T follicular helper cell (primary cell): ENCODE measurements at regions not wholly inside any gene's neighbourhood (a gene's known extent, or its start where the extent isn't known, plus 50 kb on each side); places are given as distances from the start of the nearest gene placed in this dataset.

ENCODE experiments used
- DNase-seq: peaks from one replicate; pipeline ENCODE4 v3.0.0-alpha.2; 2020; ENCODE audit warnings: low read depth

- DNase-seq: no peak
Observed at GRCh38 chr2:181188605-181189004, 208.2 kb downstream of the UBE2E3 start.

DNA sequence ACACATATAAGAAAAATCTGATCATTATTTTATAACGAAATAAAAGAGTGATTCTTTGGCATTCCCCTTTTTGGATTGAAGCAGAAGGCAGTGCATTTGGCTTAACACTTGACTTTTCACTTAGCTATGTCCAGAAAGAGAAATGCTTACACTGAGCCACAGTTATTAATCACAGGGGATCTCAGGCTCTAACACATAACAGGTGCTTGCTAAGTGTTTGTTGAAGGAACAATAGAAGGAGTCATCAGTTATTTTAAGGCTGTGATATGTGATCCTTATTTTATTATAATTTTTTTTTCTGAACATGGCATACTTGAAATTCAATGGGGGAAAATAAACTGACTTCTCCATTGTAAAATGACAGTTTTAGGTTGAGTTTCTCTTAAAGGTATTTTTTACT is 209.5 kb downstream of the UBE2E3 start:
- no peak for DNase-seq

DNA sequence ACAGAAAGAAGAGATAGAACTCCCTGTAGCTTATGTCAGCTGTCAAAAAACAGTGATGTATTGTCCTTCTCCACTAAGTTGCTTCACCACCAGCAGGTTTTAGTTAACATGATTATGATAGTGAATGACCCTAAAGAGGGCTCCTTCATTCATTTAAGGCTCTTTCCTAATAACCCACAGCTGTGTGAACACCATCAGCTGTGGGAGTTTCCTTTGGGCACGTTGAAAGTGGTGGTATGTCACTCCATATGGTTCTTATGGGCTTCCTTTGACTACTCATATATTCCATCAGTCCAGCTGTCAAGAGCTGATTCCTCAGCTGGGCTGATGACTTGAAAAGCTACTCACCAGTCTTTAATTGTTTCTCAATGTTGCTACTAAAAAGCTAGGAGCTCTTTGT is 210.3 kb downstream of the UBE2E3 start:
- no peak for DNase-seq

DNA sequence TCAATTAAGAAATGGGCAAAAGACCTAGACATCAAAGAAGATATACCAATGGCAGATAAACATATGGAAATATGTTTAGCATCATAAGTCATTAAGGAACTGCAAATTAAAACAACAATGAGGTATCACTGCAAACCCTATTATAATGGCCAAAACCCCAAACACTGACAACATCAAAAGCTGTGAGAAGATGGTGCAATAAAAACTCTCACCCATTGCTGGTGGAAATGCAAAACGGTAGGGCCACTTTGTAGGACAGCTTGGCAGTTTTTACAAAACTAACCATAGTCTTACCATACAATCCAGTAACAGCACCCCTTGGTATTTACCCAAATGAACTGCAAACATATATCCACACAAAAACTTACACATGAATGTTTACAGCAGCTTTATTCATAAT is 213.1 kb downstream of the UBE2E3 start:
- DNase-seq: no peak

DNA sequence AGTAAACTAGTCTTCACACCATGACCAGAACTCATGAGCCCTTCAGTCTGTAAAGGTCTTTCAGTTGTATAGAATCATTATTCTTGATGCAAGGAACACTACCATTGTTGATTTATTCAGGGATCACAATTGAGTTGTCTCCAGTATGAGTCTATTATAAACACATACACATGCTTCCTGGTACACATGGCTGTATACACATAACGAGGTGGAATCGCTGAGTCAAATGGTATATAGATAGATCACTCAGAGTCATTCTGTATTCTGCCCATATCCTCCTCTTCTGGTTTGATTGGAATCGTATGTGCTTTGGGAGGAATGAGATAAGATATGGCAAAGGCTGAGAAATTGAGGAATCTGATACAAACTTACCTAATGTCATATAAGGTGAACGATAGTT is 216.0 kb downstream of the UBE2E3 start:
- DNase-seq: no peak

GRCh38 chr2:181197140-181197760 is 216.8 kb downstream of the UBE2E3 start:
- no peak for DNase-seq

DNA sequence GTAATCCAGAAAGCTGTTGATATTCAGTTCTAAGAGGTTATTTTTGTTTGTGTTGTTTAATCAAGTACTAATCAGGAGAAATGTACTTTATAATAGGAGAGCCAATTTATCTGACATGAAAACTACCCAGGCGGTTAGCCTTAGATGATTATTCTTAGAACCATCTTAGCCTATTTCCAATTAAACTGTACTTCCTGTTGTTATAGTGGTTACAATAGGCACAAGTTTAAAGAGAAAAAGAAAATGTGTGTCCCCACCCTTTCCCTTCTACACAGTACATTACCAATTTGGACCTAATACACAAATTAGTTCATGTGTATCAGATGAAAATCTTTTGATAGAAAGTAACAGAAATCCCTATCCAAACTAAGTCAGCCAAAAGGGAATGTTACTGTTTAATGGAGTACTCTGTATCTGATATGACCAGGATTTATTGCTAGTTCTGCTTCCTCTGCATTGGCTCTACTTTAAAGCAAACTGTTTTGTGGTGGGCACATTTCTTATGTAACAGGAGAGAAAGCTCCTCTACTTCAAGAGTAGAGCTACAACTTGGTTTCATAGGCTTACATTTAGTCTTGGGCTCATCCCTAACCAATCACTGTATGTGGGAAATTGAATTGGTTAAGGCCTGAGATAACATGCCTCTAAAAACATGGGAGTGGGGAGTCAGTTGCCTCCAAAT is 217.9 kb downstream of the UBE2E3 start:
- no peak for DNase-seq

DNA sequence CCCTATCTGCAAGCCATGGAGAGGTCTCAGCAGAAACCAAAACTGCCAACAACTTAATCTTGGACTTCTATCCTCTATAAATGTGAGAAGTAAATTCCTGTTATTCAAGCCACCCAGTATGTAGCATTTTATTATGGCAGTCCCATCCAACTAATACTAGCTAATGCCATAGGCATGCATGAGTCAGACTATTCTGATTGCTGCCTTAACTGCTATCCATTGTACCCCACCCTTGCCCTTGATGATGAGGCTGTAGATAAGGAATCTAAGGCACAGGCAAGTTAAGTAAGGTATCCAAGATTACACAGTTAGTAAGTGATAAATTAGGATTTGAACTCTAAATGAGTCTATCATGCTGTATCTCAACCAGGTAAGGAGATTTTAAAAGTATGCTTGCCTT is 223.0 kb downstream of the UBE2E3 start:
- DNase-seq: no peak

DNA sequence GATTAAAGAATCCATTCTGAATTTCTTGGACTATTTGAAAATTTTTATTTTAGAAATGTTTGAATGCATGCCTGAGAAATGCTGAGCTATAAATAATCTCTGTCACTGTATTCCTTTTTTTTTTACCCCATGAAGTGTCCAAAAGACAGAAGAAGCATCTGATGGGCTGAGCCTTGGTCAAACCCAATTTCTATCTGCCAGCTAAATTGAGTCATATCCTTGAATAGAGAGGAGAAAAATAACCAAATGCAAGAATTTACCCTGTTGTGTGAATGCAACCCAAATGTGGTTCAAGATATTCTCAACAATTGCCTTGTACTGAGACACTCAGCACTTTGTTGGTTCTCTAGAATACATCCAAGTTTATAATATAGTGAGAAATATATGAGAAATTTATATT is 223.5 kb downstream of the UBE2E3 start:
- DNase-seq: no peak

- DNase-seq: no peak
Observed at GRCh38 chr2:181218401-181218821, 238.0 kb downstream of the UBE2E3 start.

DNA sequence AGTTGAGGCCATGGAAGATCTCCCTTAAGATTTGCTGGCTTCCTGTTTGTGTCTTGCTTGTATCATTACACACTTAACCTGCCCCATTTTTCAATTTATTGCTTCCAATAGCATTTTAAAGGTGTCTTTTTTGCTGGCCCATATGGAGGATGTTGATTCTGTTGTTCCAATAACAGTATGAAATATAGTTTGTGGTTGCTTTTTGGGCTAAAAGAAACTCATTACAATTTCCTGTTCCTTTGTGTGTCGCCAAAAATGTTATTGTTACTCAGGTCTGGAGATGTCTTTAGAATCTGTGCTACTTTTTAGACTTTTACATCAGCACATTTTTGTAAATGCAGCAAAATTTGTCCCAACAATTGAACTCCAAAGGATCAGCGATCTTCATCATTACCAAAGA is 234.0 kb upstream of the ITGA4 start:
- no peak for DNase-seq

DNA sequence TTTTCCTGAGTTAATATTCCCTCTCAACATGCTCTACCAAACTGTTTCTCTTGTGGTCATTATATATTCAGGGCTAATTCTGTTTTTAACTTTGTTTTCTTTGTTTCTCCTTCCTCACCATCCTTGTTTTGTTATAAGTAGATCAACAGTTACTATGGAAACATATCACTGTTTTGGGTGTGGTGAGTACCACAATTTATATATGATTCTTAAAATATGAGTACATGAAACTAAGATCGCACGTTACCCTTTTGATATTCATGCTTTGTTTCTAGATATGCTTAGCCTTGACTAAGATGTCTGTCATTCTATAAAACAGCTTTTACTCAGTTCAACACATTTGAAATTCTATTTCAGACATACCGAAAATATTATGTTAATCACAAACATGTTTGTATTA is 232.3 kb upstream of the ITGA4 start:
- no peak for DNase-seq

DNA sequence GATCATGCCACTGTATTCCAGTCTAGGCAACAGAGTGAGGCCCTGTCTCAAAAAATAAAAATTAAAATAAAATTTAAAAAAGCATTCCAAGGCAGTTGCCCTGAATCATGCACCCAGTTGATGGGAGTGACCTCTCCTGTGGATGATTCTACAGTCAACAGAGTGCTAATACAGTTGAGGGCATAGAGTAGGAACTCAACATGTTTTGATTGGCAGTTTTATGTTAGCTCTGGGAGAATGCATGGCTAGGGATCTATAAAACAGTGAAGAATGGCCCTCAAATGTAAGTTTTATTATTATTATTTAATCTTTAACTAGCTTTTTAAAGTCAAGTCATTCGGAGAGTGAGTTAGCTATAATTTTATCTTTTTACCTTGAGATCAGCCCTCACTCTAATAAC is 228.5 kb upstream of the ITGA4 start:
- no peak for DNase-seq

GRCh38 chr2:181231151-181231550 is 226.0 kb upstream of the ITGA4 start:
- DNase-seq: no peak

DNA sequence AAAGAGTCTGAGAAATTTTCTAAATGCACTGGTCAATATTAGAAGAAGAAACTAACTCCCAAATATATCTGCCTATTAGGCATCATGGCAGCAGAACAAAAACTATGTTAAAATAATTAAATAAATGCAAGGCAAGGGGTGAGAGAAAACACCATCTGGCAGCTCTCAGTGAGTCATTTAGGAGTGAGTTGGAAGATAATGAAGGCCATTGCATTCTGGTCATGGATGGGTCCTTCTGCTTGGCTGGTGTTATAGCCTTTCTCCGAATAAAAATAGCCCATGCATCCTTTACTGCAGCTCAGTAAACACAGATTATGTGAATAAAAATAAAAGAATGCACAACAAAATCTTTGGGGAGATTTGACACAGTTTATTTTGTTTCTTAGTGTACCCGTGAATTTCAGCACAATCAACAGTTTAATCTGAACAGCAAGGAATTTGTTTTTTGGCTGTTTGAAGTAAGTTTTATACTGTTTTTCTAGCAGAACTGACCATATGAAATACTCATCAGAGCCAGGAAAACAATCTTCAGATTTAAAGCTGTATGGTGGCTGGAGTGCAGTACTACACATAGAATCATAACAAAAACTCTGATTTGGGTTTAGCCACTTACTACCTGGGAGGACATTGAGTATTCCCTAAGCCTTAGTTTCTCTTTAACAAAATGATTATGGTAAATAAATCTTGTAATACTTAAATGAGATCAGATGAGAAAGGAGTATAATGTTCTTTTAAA is 225.1 kb upstream of the ITGA4 start:
- no peak for DNase-seq

DNA sequence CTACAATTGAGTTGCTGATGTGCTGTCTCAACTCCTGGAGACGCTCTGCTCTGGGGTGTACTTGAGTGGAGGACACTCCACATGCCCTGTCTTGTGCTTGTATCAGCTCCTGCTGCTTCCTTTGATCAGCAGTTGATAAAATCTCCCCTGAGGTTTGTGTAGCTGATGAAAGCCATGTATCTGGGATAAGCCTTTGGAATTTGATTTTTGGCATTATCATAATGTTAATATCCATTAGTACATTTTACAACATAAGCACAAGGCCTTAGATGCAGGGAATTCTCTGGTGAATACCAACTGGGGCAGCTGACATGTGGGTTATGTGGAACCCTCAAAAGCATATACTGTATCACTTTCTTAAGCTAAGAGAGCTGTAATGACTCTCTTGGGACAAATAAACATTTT is 222.7 kb upstream of the ITGA4 start:
- no peak for DNase-seq

DNA sequence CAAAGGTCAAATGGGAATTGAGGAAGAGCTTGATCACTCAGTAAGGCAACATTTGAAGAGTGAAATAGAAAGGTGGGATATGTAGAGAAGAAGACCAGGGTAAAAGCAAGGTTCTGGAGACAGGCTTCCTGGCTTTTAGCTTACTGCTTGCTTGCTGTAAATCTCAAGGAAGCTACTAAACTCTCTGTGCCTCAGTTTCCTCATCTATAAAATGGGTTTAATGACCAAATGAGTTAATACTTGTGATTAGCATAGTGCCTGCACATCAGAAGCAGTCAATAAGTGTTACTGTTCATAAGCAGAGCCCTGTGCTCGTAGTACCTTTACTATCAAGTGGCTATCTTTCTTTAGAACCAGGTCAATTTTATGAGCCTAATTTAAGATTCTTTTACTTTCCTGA is 222.2 kb upstream of the ITGA4 start:
- DNase-seq: no peak

DNA sequence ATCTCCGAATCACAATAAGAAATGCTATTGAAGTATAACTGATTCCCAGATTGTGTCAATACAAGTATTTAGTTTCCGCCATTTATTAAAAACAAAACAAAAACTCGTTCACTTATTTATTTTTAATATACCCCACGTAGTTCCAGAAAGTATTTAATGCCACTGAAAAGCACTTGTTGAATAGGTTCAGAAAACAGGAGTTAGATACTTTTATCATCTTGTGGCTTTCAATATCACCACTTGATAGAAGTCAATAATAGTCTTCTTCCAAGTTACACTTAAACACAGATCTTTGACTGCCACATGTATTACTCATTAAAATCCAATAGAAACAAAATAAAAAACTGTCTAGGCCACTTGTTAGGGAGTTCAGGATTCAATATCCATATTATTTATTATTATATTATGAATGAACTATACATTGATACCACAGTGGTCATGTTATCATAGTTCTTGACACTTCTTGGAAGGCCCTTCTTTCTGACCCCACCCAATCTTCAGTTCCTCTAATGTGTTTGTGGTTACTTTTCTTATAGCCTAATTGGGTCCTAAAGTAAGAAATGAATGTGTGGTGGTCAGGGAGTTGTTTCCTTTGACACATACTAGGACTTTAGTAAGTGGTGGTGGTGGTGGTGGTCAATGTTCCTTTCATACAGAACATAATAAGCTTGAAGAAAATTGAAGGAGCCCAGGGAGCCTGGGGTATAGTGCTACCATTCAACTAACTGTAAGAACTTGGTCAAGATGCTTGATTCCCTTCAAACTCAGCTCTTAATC is 221.3 kb upstream of the ITGA4 start:
- no peak for DNase-seq

GRCh38 chr2:181239201-181239799 is 217.9 kb upstream of the ITGA4 start:
- DNase-seq: no peak

- no peak for DNase-seq
Observed at GRCh38 chr2:181240844-181241243, 216.3 kb upstream of the ITGA4 start.

DNA sequence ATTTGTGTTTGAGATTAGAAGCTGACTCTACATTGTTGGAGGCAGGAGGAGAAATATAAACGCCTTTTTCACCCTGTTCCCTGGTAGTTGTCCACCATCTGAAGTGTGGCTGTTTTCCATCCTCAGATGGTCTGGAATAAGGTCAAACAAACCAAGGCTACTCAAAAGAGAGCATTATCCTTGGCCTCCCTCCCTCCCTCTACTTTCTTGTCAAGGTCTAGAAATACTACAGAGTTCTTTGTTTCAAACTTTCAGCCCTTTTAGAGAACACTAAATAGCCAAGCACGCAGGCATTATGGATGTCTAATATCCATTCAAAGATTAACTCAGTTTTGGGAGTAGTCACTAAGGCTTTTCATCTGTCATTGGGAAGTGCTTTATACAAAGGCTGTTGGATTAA is 215.8 kb upstream of the ITGA4 start:
- no peak for DNase-seq

DNA sequence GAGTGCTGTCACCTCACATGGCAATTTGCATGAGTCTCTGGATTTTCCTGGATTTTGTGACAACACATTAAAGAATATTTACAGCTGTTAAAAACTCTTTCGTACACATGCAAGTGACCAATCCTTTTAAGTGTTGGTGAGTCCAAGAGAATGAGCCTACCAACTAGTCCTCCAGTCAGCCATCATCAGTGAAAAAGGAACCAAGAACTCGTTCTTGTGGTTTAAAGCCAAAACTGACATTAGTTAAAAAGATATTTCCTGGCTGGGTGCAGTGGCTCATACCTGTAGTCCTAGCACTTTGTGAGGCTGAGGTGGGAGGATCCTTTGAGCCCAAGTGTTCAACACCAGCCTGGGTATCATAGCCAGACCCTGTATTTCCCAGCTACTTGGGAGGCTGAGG is 215.4 kb upstream of the ITGA4 start:
- no peak for DNase-seq
